Omental fat pad (tissue), 3 donors: ENCODE measurements at regions not wholly inside any gene's neighbourhood (a gene's known extent, or its start where the extent isn't known, plus 50 kb on each side); places are given as distances from the start of the nearest gene placed in this dataset.

Source experiments
- ATAC-seq: fragments of 150-250 bp; one replicate; pipeline ENCODE4 v1.9.1; 2016; ENCODE audit warnings: mild to moderate bottlenecking, moderate library complexity; ENCODE audit not compliant: low FRiP score
- DNase-seq: peaks from one replicate; pipeline ENCODE4 v3.0.0-alpha.2; 2019; ENCODE audit warnings: low spot score
- CTCF ChIP-seq, 3 donors: fragments of 450-650 bp; IDR thresholded peaks; one replicate each; pipeline ENCODE4 v1.5.1; 2016 to 2017; ENCODE audit warnings: antibody characterized with exemption in 3 of 3, mild to moderate bottlenecking in 3 of 3, moderate library complexity in 2 of 3

GRCh38 chr4:145290955-145291354, 110.6 kb upstream of the OTUD4 start:
- ATAC-seq (no peak), DNase-seq (no peak)
- no peak for TF ChIP-seq CTCF (IDR thresholded peaks at IDR 0.05)

- ATAC-seq (peak; percentile 77), DNase-seq (no peak)
- TF ChIP-seq CTCF (IDR thresholded peaks at IDR 0.05) = no peak
Observed at GRCh38 chr4:145289403-145290076, 109.2 kb upstream of the OTUD4 start.

- ATAC-seq = no peak
- no peak for DNase-seq
- TF ChIP-seq CTCF (IDR thresholded peaks at IDR 0.05) = no peak
Observed at GRCh38 chr4:145287351-145287750, 107.0 kb upstream of the OTUD4 start.

- TF ChIP-seq CTCF (IDR thresholded peaks at IDR 0.05) = no peak
- DNase-seq (no peak), ATAC-seq (no peak)
Observed at GRCh38 chr4:145285928-145286327, 105.5 kb upstream of the OTUD4 start.

GRCh38 chr4:145283909-145284308, 103.5 kb upstream of the OTUD4 start:
- TF ChIP-seq CTCF (IDR thresholded peaks at IDR 0.05) = no peak
- no peak for ATAC-seq
- DNase-seq = no peak

- DNase-seq (no peak), ATAC-seq (no peak)
- TF ChIP-seq CTCF (IDR thresholded peaks at IDR 0.05) = no peak
Observed at GRCh38 chr4:145281951-145282350, 101.6 kb upstream of the OTUD4 start.

- DNase-seq (no peak), ATAC-seq (no peak)
- no peak for TF ChIP-seq CTCF (IDR thresholded peaks at IDR 0.05)
Observed at GRCh38 chr4:145281224-145281623, 100.8 kb upstream of the OTUD4 start.
